DOHH2 (cell line): ENCODE measurements at regions not wholly inside any gene's neighbourhood (a gene's known extent, or its start where the extent isn't known, plus 50 kb on each side); places are given as distances from the start of the nearest gene placed in this dataset.

Experiments used
- EZH2phosphoT487 ChIP-seq: fragments of 200-600 bp; sonication (generic); IDR thresholded peaks from 2 replicates; pipeline ENCODE4 v1.6.1; 2017; ENCODE audit warnings: borderline replicate concordance, mild to moderate bottlenecking, antibody characterized with exemption, low read length, moderate library complexity, mixed read lengths
- TF ChIP-seq, protein P1 (sequence below): fragments of 200-600 bp; sonication (generic); IDR thresholded peaks from one replicate; pipeline ENCODE4 v1.5.1; 2014; ENCODE audit warnings: antibody characterized with exemption, mild to moderate bottlenecking, low read depth, low read length; ENCODE audit not compliant: poor library complexity, severe bottlenecking

DNA sequence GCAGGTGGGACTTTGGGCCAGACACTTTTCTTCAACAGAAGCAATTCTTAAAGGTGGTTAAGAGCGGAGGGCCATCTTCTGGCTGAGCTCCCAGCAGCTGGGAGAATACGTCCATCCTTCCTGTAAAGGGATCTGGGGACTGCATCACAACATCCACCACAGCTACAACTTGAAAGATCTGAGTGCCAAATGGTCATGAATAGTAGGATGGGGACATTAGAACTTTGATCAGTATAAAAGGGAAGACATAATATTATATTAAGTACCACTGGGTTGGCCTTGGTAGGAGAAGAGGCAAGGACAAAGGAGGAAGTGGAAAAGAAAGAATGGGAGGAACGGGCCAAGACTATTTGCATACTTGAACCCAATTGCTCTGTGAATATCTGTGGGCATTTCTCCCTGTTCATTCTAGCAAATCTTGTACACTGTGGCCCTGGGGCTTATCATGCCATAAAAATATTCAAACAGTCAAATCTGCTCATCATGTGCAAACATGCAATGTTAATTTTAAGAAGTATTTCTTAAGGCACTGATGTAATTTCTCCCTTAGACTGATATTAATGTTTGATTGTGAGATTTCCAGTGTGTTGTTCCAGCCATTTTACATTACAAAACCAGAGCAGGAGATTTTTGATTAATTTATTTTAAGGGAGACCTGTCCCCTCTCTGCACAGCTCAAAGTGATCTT, 65.5 kb upstream of the CREB5 start:
- TF ChIP-seq, protein P1, sequence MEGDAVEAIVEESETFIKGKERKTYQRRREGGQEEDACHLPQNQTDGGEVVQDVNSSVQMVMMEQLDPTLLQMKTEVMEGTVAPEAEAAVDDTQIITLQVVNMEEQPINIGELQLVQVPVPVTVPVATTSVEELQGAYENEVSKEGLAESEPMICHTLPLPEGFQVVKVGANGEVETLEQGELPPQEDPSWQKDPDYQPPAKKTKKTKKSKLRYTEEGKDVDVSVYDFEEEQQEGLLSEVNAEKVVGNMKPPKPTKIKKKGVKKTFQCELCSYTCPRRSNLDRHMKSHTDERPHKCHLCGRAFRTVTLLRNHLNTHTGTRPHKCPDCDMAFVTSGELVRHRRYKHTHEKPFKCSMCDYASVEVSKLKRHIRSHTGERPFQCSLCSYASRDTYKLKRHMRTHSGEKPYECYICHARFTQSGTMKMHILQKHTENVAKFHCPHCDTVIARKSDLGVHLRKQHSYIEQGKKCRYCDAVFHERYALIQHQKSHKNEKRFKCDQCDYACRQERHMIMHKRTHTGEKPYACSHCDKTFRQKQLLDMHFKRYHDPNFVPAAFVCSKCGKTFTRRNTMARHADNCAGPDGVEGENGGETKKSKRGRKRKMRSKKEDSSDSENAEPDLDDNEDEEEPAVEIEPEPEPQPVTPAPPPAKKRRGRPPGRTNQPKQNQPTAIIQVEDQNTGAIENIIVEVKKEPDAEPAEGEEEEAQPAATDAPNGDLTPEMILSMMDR, result no peak
- no peak for TF ChIP-seq EZH2phosphoT487
